Upper lobe of right lung (tissue), 1 donor: ENCODE measurements at regions not wholly inside any gene's neighbourhood (a gene's known extent, or its start where the extent isn't known, plus 50 kb on each side); places are given as distances from the start of the nearest gene placed in this dataset.

ENCODE experiments used
- ATAC-seq: fragments of 200-7000 bp; cut with Tn5 transposase; one replicate; pipeline ENCODE4 v1.9.1; 2020; ENCODE audit warnings: mild to moderate bottlenecking, moderate library complexity
- DNase-seq: peaks from one replicate; pipeline ENCODE4 v3.0.0-alpha.2; 2020
- H3K27ac ChIP-seq: fragments of 200-600 bp; one replicate; pipeline ENCODE4 v1.8.0; 2022
- H3K27me3 ChIP-seq: fragments of 200-600 bp; one replicate; pipeline ENCODE4 v1.8.0; 2022; ENCODE audit warnings: mild to moderate bottlenecking
- H3K36me3 ChIP-seq: fragments of 200-600 bp; one replicate; pipeline ENCODE4 v1.8.0; 2022
- H3K4me1 ChIP-seq: fragments of 200-600 bp; one replicate; pipeline ENCODE4 v1.8.0; 2022
- H3K4me3 ChIP-seq: fragments of 200-600 bp; one replicate; pipeline ENCODE4 v1.8.0; 2022; ENCODE audit warnings: mild to moderate bottlenecking
- H3K9me3 ChIP-seq: fragments of 200-600 bp; one replicate; pipeline ENCODE4 v1.8.0; 2022
- CTCF ChIP-seq: fragments of 200-600 bp; IDR thresholded peaks from one replicate; pipeline ENCODE4 v1.8.0; 2022; ENCODE audit warnings: antibody characterized with exemption
- intact Hi-C: fragments of 100-400 bp; cut with DNase I; formaldehyde crosslinking; loops from one replicate; pipeline ENCODE4 v1.11.0; 2022
- donor health status: DM: no; HTN: yes; CAD: no; lungs with severe emphysema.

DNA sequence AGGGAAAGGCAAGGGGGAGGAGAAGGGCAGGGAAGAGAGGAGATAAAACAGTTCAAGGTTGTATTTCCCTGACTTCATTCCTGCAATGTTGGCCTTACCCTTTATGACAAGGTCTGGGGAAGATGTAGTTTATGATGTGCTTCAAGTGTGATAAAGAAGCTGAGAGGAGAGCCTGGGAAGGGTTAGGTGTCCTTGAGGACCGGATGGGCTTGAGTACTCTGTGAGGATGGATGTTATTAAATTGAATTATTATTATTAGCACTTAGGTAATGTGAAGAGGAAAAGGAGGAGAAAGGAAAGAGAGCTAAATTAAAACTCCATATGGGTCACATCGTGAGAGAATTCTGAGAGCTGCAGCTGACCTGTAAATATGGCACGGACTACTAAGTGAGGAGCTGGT is 719.4 kb upstream of the CELF4 start:
- intact Hi-C loops = no loop called here
- Histone ChIP-seq H3K9me3 (no peaks in the 10 kb centered on the region), H3K4me1 (no peaks in the 10 kb centered on the region), H3K27ac (no peak overlapping the region), H3K4me3 (no peak overlapping the region), H3K36me3 (no peaks in the 10 kb centered on the region), H3K27me3 (no peaks in the 10 kb centered on the region)
- no peak for TF ChIP-seq CTCF
- ATAC-seq (no peak), DNase-seq (no peak)

- ATAC-seq = no peak
- intact Hi-C loops = no loop called here
- TF ChIP-seq CTCF = no peak
Measured at GRCh38 chr18:38263066-38263465, 697.5 kb upstream of the CELF4 start.

GRCh38 chr18:38262661-38263060 is 697.1 kb upstream of the CELF4 start:
- intact Hi-C loops = no loop called here
- no peak for TF ChIP-seq CTCF
- ATAC-seq = no peak

More at GRCh38 chr18:38263066-38263465, 697.5 kb upstream of the CELF4 start:
- Histone ChIP-seq H3K27me3 (no peaks in the 10 kb centered on the region), H3K4me3 (no peak overlapping the region), H3K9me3 (no peaks in the 10 kb centered on the region), H3K27ac (no peak overlapping the region), H3K36me3 (no peaks in the 10 kb centered on the region), H3K4me1 (no peaks in the 10 kb centered on the region)
- no peak for DNase-seq

DNA sequence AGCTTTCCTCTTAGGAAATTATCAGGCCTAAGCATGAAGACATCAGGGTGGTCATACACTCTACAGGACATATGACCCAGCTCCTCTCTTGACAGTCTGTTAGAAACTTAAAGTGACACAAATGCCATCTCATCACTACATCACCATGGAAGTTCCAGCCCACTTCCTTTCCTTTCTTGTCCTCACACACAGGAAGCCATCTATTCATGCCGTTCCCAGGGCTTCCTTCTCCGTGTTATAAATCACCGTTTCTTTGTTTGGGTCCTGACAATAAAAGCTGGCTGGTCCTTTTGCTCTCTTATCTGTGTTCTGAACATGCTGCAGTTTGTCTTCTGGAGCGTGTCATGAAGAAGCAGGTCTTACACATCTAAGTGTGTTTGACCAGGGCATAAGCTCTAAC is 692.1 kb upstream of the CELF4 start:
- no peak for DNase-seq

More at GRCh38 chr18:38262661-38263060, 697.1 kb upstream of the CELF4 start:
- no peaks in the 10 kb centered on the region for H3K4me1 ChIP-seq
- no peaks in the 10 kb centered on the region for H3K27me3 ChIP-seq
- H3K9me3 ChIP-seq = no peaks in the 10 kb centered on the region
- no peaks in the 10 kb centered on the region for H3K36me3 ChIP-seq
- no peak overlapping the region for H3K27ac ChIP-seq
- no peak overlapping the region for H3K4me3 ChIP-seq
- no peak for DNase-seq

DNA sequence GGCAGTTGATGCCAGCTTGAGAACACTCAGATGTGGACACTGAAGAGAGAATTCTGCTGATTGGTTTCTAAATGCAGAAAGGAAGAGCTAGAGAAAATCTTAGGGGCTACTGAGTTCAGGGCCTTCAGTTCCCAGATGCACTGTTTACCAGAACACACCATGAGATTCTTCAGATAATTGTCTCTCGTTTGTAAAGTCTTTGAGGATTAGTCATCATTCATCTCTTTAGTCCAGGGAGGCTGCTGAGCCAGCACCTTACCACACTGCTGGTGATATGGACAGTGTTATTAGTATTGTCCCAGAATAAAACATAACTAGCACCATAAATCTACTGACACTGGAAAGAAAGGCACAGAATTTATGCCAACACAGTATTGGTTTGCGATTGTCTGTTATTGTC is 690.8 kb upstream of the CELF4 start:
- H3K36me3 ChIP-seq = no peaks in the 10 kb centered on the region

More for the DNA sequence above, 692.1 kb upstream of the CELF4 start:
- H3K36me3 ChIP-seq = no peaks in the 10 kb centered on the region
- H3K9me3 ChIP-seq = no peaks in the 10 kb centered on the region
- no peaks in the 10 kb centered on the region for H3K27me3 ChIP-seq
- ATAC-seq = no peak
- H3K4me1 ChIP-seq = no peaks in the 10 kb centered on the region
- TF ChIP-seq CTCF = no peak
- no peak overlapping the region for H3K4me3 ChIP-seq
- intact Hi-C loops = no loop called here
- H3K27ac ChIP-seq = no peak overlapping the region

More for the DNA sequence above, 690.8 kb upstream of the CELF4 start:
- DNase-seq (no peak), ATAC-seq (no peak)
- no peak for TF ChIP-seq CTCF
- no peaks in the 10 kb centered on the region for H3K27me3 ChIP-seq
- no peak overlapping the region for H3K4me3 ChIP-seq
- no peak overlapping the region for H3K27ac ChIP-seq
- intact Hi-C loops = no loop called here
- H3K4me1 ChIP-seq = no peaks in the 10 kb centered on the region
- no peaks in the 10 kb centered on the region for H3K9me3 ChIP-seq
